SK-N-SH treated with all-trans-retinoic acid at 6 μM for 48 hours (cell line): ENCODE measurements at regions not wholly inside any gene's neighbourhood (a gene's known extent, or its start where the extent isn't known, plus 50 kb on each side); places are given as distances from the start of the nearest gene placed in this dataset.

Experiments used
- ATAC-seq: fragments of 200-7000 bp; cut with Tn5 transposase; 3 replicates; pipeline ENCODE4 v1.9.1; 2020; ENCODE audit warnings: mild to moderate bottlenecking, moderate library complexity
- ARNTL ChIP-seq: fragments of 450-650 bp; formaldehyde crosslinking; IDR thresholded peaks from 2 replicates; pipeline ENCODE4 v1.5.0; 2020; ENCODE audit warnings: low read depth, mild to moderate bottlenecking, moderate library complexity, borderline replicate concordance
- BACH2 ChIP-seq: fragments of 250-450 bp; sonication (Bioruptor Pico); IDR thresholded peaks from 2 replicates; pipeline ENCODE4 v1.9.0; 2021; ENCODE audit warnings: mild to moderate bottlenecking, borderline replicate concordance
- CREB5 ChIP-seq: fragments of 250-450 bp; sonication (Bioruptor Pico); IDR thresholded peaks from 2 replicates; pipeline ENCODE4 v1.5.1; 2020; ENCODE audit warnings: low read depth, mild to moderate bottlenecking, moderate library complexity
- CSDC2 ChIP-seq: fragments of 250-450 bp; sonication (Bioruptor Pico); IDR thresholded peaks from 2 replicates; pipeline ENCODE4 v1.5.0; 2020; ENCODE audit warnings: mild to moderate bottlenecking, moderate library complexity
- CSRNP3 ChIP-seq: fragments of 250-450 bp; sonication (Bioruptor Pico); IDR thresholded peaks from 2 replicates; pipeline ENCODE4 v1.5.1; 2021; ENCODE audit warnings: mild to moderate bottlenecking, moderate library complexity
- ISL1 ChIP-seq: fragments of 250-450 bp; sonication (Bioruptor Pico); IDR thresholded peaks from 2 replicates; pipeline ENCODE4 v2.1.2; 2022; ENCODE audit warnings: mild to moderate bottlenecking, moderate library complexity
- OSR1 ChIP-seq: fragments of 250-450 bp; sonication (Bioruptor Pico); IDR thresholded peaks from 2 replicates; pipeline ENCODE4 v1.8.0; 2022; ENCODE audit warnings: moderate library complexity, mild to moderate bottlenecking, inconsistent platforms
- PATZ1 ChIP-seq: fragments of 250-450 bp; sonication (Bioruptor Pico); IDR thresholded peaks from 2 replicates; pipeline ENCODE4 v1.8.0; 2020; ENCODE audit warnings: mild to moderate bottlenecking, moderate library complexity, borderline replicate concordance
- PPARA ChIP-seq: fragments of 250-450 bp; sonication (Bioruptor Pico); IDR thresholded peaks from 2 replicates; pipeline ENCODE4 v1.5.0; 2020; ENCODE audit warnings: mild to moderate bottlenecking, borderline replicate concordance
- TCF4 ChIP-seq: fragments of 250-450 bp; sonication (Bioruptor Pico); IDR thresholded peaks from 2 replicates; pipeline ENCODE4 v1.8.0; 2021; ENCODE audit warnings: mild to moderate bottlenecking, moderate library complexity, borderline replicate concordance
- TOX ChIP-seq: fragments of 250-450 bp; sonication (Bioruptor Pico); IDR thresholded peaks from 2 replicates; pipeline ENCODE4 v1.8.0; 2021; ENCODE audit warnings: mild to moderate bottlenecking, moderate library complexity, borderline replicate concordance
- ZC3H10 ChIP-seq: fragments of 250-450 bp; sonication (Bioruptor Pico); IDR thresholded peaks from 2 replicates; pipeline ENCODE4 v1.5.1; 2021; ENCODE audit warnings: mild to moderate bottlenecking, moderate library complexity
- ZFP3 ChIP-seq: fragments of 250-450 bp; sonication (Bioruptor Pico); IDR thresholded peaks from 2 replicates; pipeline ENCODE4 v1.5.0; 2020; ENCODE audit warnings: mild to moderate bottlenecking, moderate library complexity
- ZFP30 ChIP-seq: fragments of 450-650 bp; formaldehyde crosslinking; IDR thresholded peaks from 2 replicates; pipeline ENCODE4 v1.5.0; 2022; ENCODE audit warnings: mild to moderate bottlenecking, moderate library complexity
- ZNF565 ChIP-seq: fragments of 450-650 bp; formaldehyde crosslinking; conservative IDR thresholded peaks from 2 replicates; pipeline ENCODE4 v1.5.0; 2020; ENCODE audit warnings: low read depth, mild to moderate bottlenecking, moderate library complexity
- ZNF70 ChIP-seq: fragments of 450-650 bp; formaldehyde crosslinking; IDR thresholded peaks from 2 replicates; pipeline ENCODE4 v1.5.0; 2020; ENCODE audit warnings: mild to moderate bottlenecking, moderate library complexity
- ZNF8 ChIP-seq: fragments of 450-650 bp; formaldehyde crosslinking; IDR thresholded peaks from 2 replicates; pipeline ENCODE4 v1.5.0; 2020; ENCODE audit warnings: mild to moderate bottlenecking, moderate library complexity
- TF ChIP-seq, protein P1 (sequence below): fragments of 250-450 bp; sonication (Bioruptor Pico); IDR thresholded peaks from 2 replicates; pipeline ENCODE4 v1.5.0; 2020; ENCODE audit warnings: mild to moderate bottlenecking, moderate library complexity
- TF ChIP-seq, protein P2 (sequence below): fragments of 250-450 bp; sonication (Bioruptor Pico); IDR thresholded peaks from 2 replicates; pipeline ENCODE4 v1.8.0; 2021; ENCODE audit warnings: low read depth, mild to moderate bottlenecking, moderate library complexity, borderline replicate concordance

GRCh38 chr7:24125765-24126164 is 158.2 kb upstream of the NPY start:
- no peak for TF ChIP-seq CSDC2 (CRISPR knock-in tag)
- TF ChIP-seq, protein P1, sequence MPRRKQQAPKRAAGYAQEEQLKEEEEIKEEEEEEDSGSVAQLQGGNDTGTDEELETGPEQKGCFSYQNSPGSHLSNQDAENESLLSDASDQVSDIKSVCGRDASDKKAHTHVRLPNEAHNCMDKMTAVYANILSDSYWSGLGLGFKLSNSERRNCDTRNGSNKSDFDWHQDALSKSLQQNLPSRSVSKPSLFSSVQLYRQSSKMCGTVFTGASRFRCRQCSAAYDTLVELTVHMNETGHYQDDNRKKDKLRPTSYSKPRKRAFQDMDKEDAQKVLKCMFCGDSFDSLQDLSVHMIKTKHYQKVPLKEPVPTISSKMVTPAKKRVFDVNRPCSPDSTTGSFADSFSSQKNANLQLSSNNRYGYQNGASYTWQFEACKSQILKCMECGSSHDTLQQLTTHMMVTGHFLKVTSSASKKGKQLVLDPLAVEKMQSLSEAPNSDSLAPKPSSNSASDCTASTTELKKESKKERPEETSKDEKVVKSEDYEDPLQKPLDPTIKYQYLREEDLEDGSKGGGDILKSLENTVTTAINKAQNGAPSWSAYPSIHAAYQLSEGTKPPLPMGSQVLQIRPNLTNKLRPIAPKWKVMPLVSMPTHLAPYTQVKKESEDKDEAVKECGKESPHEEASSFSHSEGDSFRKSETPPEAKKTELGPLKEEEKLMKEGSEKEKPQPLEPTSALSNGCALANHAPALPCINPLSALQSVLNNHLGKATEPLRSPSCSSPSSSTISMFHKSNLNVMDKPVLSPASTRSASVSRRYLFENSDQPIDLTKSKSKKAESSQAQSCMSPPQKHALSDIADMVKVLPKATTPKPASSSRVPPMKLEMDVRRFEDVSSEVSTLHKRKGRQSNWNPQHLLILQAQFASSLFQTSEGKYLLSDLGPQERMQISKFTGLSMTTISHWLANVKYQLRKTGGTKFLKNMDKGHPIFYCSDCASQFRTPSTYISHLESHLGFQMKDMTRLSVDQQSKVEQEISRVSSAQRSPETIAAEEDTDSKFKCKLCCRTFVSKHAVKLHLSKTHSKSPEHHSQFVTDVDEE (CRISPR knock-in tag) = no peak
- no peak for TF ChIP-seq ZNF70 (CRISPR knock-in tag)
- TF ChIP-seq OSR1 (CRISPR knock-in tag) = no peak
- no peak for TF ChIP-seq TOX (CRISPR knock-in tag)
- no peak for TF ChIP-seq ZC3H10 (CRISPR knock-in tag)
- no peak for TF ChIP-seq CSRNP3 (CRISPR knock-in tag)
- no peak for TF ChIP-seq PATZ1 (CRISPR knock-in tag)
- TF ChIP-seq ZFP30 = no peak
- no peak for TF ChIP-seq PPARA (CRISPR knock-in tag)
- no peak for TF ChIP-seq ARNTL
- TF ChIP-seq CREB5 = no peak
- no peak for TF ChIP-seq ZFP3
- TF ChIP-seq, protein P2, sequence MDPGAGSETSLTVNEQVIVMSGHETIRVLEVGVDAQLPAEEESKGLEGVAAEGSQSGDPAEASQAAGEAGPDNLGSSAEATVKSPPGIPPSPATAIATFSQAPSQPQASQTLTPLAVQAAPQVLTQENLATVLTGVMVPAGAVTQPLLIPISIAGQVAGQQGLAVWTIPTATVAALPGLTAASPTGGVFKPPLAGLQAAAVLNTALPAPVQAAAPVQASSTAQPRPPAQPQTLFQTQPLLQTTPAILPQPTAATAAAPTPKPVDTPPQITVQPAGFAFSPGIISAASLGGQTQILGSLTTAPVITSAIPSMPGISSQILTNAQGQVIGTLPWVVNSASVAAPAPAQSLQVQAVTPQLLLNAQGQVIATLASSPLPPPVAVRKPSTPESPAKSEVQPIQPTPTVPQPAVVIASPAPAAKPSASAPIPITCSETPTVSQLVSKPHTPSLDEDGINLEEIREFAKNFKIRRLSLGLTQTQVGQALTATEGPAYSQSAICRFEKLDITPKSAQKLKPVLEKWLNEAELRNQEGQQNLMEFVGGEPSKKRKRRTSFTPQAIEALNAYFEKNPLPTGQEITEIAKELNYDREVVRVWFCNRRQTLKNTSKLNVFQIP = no peak
- no peak for TF ChIP-seq ZNF565 (CRISPR knock-in tag)
- no peak for TF ChIP-seq BACH2
- TF ChIP-seq ISL1 = no peak
- TF ChIP-seq ZNF8 (CRISPR knock-in tag) = no peak
- no peak for TF ChIP-seq TCF4 (CRISPR knock-in tag)
- ATAC-seq = no peak

- ATAC-seq = no peak
- TF ChIP-seq ZFP3 = no peak
- TF ChIP-seq ZNF8 (CRISPR knock-in tag) = no peak
- TF ChIP-seq, all 23 proteins: peak for 0
Measured at GRCh38 chr7:24127930-24128329, 156.1 kb upstream of the NPY start.

DNA sequence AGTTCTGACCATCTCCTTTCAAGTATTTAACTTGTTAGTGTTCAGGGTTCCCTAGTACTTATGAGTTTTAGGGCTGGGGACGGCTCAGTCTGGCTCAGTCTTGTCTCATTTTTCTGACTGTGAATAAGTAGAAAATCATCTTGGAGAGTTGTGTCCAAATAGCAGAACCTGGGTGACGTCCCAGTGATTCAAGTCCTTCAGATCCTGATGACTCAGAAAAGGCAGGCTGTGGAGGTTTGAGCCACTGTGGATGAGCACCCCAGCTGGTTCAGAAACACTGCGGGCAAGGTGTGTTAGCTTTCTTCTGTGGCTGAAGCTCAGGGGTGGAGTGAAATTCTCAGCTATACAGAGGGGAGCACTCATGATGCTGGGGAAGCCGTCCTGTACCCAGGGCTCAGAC is 154.4 kb upstream of the NPY start:
- no peak for TF ChIP-seq ZC3H10 (CRISPR knock-in tag)
- TF ChIP-seq, all 23 proteins: peak for 0
- no peak for ATAC-seq

GRCh38 chr7:24130631-24131030 is 153.4 kb upstream of the NPY start:
- TF ChIP-seq OSR1 (CRISPR knock-in tag) = no peak
- TF ChIP-seq, protein P1 (CRISPR knock-in tag) = no peak
- TF ChIP-seq CSRNP3 (CRISPR knock-in tag) = no peak
- no peak for ATAC-seq
